GM19238 (cell line): ENCODE measurements at regions not wholly inside any gene's neighbourhood (a gene's known extent, or its start where the extent isn't known, plus 50 kb on each side); places are given as distances from the start of the nearest gene placed in this dataset.

ENCODE experiments used
- DNase-seq: peaks from one replicate; pipeline ENCODE4 v3.0.0; 2011; ENCODE audit warnings: low spot score; ENCODE audit not compliant: insufficient read length

GRCh38 chr10:78906734-78907390 is 161.9 kb upstream of the ZMIZ1 start:
- DNase-seq: no peak

GRCh38 chr10:78907551-78908211 is 161.1 kb upstream of the ZMIZ1 start:
- no peak for DNase-seq

- no peak for DNase-seq
Observed at GRCh38 chr10:78909221-78909620, 159.5 kb upstream of the ZMIZ1 start.

- no peak for DNase-seq
Observed at GRCh38 chr10:78910021-78910420, 158.7 kb upstream of the ZMIZ1 start.

- DNase-seq: no peak
Observed at GRCh38 chr10:78910476-78910875, 158.3 kb upstream of the ZMIZ1 start.

- no peak for DNase-seq
Observed at GRCh38 chr10:78910886-78911285, 157.9 kb upstream of the ZMIZ1 start.

GRCh38 chr10:78911533-78912340 is 157.0 kb upstream of the ZMIZ1 start:
- no peak for DNase-seq

- no peak for DNase-seq
Observed at GRCh38 chr10:78912361-78913218, 156.2 kb upstream of the ZMIZ1 start.

GRCh38 chr10:78913219-78914059 is 155.3 kb upstream of the ZMIZ1 start:
- DNase-seq: no peak

- DNase-seq: no peak
Observed at GRCh38 chr10:78914060-78914378, 154.7 kb upstream of the ZMIZ1 start.

GRCh38 chr10:78914502-78915189 is 154.1 kb upstream of the ZMIZ1 start:
- DNase-seq: no peak

- DNase-seq: no peak
Observed at GRCh38 chr10:78915190-78915518, 153.6 kb upstream of the ZMIZ1 start.

- no peak for DNase-seq
Observed at GRCh38 chr10:78916227-78916626, 152.5 kb upstream of the ZMIZ1 start.

GRCh38 chr10:78919181-78919966 is 149.4 kb upstream of the ZMIZ1 start:
- DNase-seq: no peak

GRCh38 chr10:78920011-78920410 is 148.8 kb upstream of the ZMIZ1 start:
- no peak for DNase-seq

- no peak for DNase-seq
Observed at GRCh38 chr10:78921895-78922294, 146.9 kb upstream of the ZMIZ1 start.

GRCh38 chr10:78923647-78924318 is 145.0 kb upstream of the ZMIZ1 start:
- no peak for DNase-seq

GRCh38 chr10:78924319-78925003 is 144.3 kb upstream of the ZMIZ1 start:
- DNase-seq: no peak
